Mesothelial cell of epicardium (in vitro differentiated cells): ENCODE measurements at regions not wholly inside any gene's neighbourhood (a gene's known extent, or its start where the extent isn't known, plus 50 kb on each side); places are given as distances from the start of the nearest gene placed in this dataset.

Source experiments
- DNase-seq, 2 experiments: peaks; one replicate each; pipeline ENCODE4 v3.0.0; 2021; ENCODE audit warnings: low spot score in 2 of 2; ENCODE audit not compliant: unreplicated experiment in 2 of 2
- H3K27ac Mint-ChIP-seq: 2 replicates; pipeline ENCODE4 v1.8.0; 2021; ENCODE audit warnings: mixed read lengths
- H3K27me3 Mint-ChIP-seq: 2 replicates; pipeline ENCODE4 v1.8.0; 2021; ENCODE audit warnings: low read depth, mixed read lengths
- H3K36me3 Mint-ChIP-seq: 2 replicates; pipeline ENCODE4 v1.8.0; 2021; ENCODE audit warnings: mixed read lengths
- H3K4me1 Mint-ChIP-seq: 2 replicates; pipeline ENCODE4 v1.8.0; 2021; ENCODE audit warnings: mixed read lengths
- H3K4me3 Mint-ChIP-seq: 2 replicates; pipeline ENCODE4 v1.8.0; 2021; ENCODE audit warnings: mild to moderate bottlenecking, moderate library complexity, mixed read lengths
- H3K9me3 Mint-ChIP-seq: 2 replicates; pipeline ENCODE4 v1.8.0; 2021; ENCODE audit warnings: mixed read lengths
- CTCF ChIP-seq: fragments of 200-600 bp; sonication (generic); IDR thresholded peaks from one replicate; pipeline ENCODE4 v1.5.0; 2021; ENCODE audit warnings: antibody characterized with exemption; ENCODE audit not compliant: unreplicated experiment

GRCh38 chr2:120526047-120526562, 180.2 kb downstream of the INHBB start:
- H3K4me1 Mint-ChIP-seq: peaks cover 9% of the 10 kb centered on the region
- no peaks in the 10 kb centered on the region for H3K36me3 Mint-ChIP-seq
- no peak overlapping the region for H3K27ac Mint-ChIP-seq
- H3K4me3 Mint-ChIP-seq: no peak overlapping the region
- DNase-seq: no peak
- peaks cover 41% of the 10 kb centered on the region for H3K27me3 Mint-ChIP-seq
- no peak for TF ChIP-seq CTCF
- peaks cover 5% of the 10 kb centered on the region for H3K9me3 Mint-ChIP-seq

GRCh38 chr2:120526997-120527945, 181.3 kb downstream of the INHBB start:
- DNase-seq: no peak
- peaks cover 9% of the 10 kb centered on the region for H3K4me1 Mint-ChIP-seq
- H3K9me3 Mint-ChIP-seq: peaks cover 5% of the 10 kb centered on the region
- H3K27ac Mint-ChIP-seq: no peak overlapping the region
- no peak overlapping the region for H3K4me3 Mint-ChIP-seq
- H3K27me3 Mint-ChIP-seq: peaks cover 32% of the 10 kb centered on the region
- no peak for TF ChIP-seq CTCF
- no peaks in the 10 kb centered on the region for H3K36me3 Mint-ChIP-seq

- H3K9me3 Mint-ChIP-seq: peaks cover 5% of the 10 kb centered on the region
- H3K4me3 Mint-ChIP-seq: no peak overlapping the region
- no peak for TF ChIP-seq CTCF
- H3K27me3 Mint-ChIP-seq: peaks cover 29% of the 10 kb centered on the region
- DNase-seq: no peak
- no peak overlapping the region for H3K27ac Mint-ChIP-seq
- peaks cover 9% of the 10 kb centered on the region for H3K4me1 Mint-ChIP-seq
- H3K36me3 Mint-ChIP-seq: no peaks in the 10 kb centered on the region
These were observed 182.2 kb downstream of the INHBB start for GRCh38 chr2:120528051-120528692.

GRCh38 chr2:120528693-120529076, 182.7 kb downstream of the INHBB start:
- no peak for TF ChIP-seq CTCF
- Mint-ChIP-seq H3K27me3 (peaks cover 27% of the 10 kb centered on the region), H3K9me3 (peaks cover 5% of the 10 kb centered on the region), H3K4me1 (peaks cover 9% of the 10 kb centered on the region), H3K4me3 (no peak overlapping the region), H3K36me3 (no peaks in the 10 kb centered on the region), H3K27ac (no peak overlapping the region)
- DNase-seq: no peak

GRCh38 chr2:120530781-120531180, 184.8 kb downstream of the INHBB start:
- Mint-ChIP-seq H3K4me1 (peaks cover 1% of the 10 kb centered on the region), H3K27ac (no peak overlapping the region), H3K9me3 (peaks cover 5% of the 10 kb centered on the region), H3K4me3 (no peak overlapping the region), H3K27me3 (peaks cover 22% of the 10 kb centered on the region), H3K36me3 (no peaks in the 10 kb centered on the region)
- TF ChIP-seq CTCF: no peak
- no peak for DNase-seq
